CD14-positive monocyte (primary cell): ENCODE measurements at regions not wholly inside any gene's neighbourhood (a gene's known extent, or its start where the extent isn't known, plus 50 kb on each side); places are given as distances from the start of the nearest gene placed in this dataset.

Experiments
- DNase-seq, 3 donors: peaks; one replicate each; pipeline ENCODE4 v3.0.0-alpha.2; 2011 to 2022
- H2AFZ ChIP-seq: 2 replicates; pipeline ENCODE4 v1.6.0; 2012; ENCODE audit warnings: mild to moderate bottlenecking, low read depth, low read length, inconsistent platforms; ENCODE audit not compliant: insufficient read depth, poor library complexity, severe bottlenecking
- H3K27ac ChIP-seq, 2 donors: 1 replicate in 1 of 2; 2 replicates in 1 of 2; pipeline ENCODE4 v1.5.1; 2012 to 2013; ENCODE audit warnings: low read length in 2 of 2, control low read depth in 1 of 2, inconsistent platforms in 1 of 2, low read depth in 1 of 2, mild to moderate bottlenecking in 1 of 2
- H3K27me3 ChIP-seq, 2 donors: one replicate each; pipeline versions ENCODE4 v1.6.0 to v1.6.1; 2011 to 2013; ENCODE audit warnings: low read length in 2 of 2; ENCODE audit not compliant: control insufficient read depth in 2 of 2, insufficient read depth in 2 of 2
- H3K36me3 ChIP-seq, 2 donors: replicated peaks in 1 of 2; 1 replicate in 1 of 2; 2 replicates in 1 of 2; pipeline versions ENCODE4 v1.5.1 to v1.6.1; 2012 to 2013; ENCODE audit warnings: low read length in 2 of 2, control low read depth in 1 of 2, inconsistent platforms in 1 of 2, mild to moderate bottlenecking in 1 of 2; ENCODE audit not compliant: insufficient read depth in 2 of 2, control insufficient read depth in 1 of 2
- H3K4me1 ChIP-seq, 2 donors: 1 replicate in 1 of 2; 2 replicates in 1 of 2; pipeline versions ENCODE4 v1.5.1 to v1.6.1; 2012 to 2013; ENCODE audit warnings: low read length in 2 of 2, control low read depth in 1 of 2, inconsistent platforms in 1 of 2, mild to moderate bottlenecking in 1 of 2, moderate library complexity in 1 of 2; ENCODE audit not compliant: insufficient read depth in 2 of 2, control insufficient read depth in 1 of 2
- H3K4me2 ChIP-seq: replicated peaks from 2 replicates; pipeline ENCODE3; 2012; ENCODE audit warnings: low read length, moderate library complexity, mild to moderate bottlenecking; ENCODE audit not compliant: poor library complexity, severe bottlenecking; ENCODE audit errors: extremely low read depth
- H3K4me3 ChIP-seq, 3 experiments: fragments of 200-600 bp in 1 of 3; sonication (generic) in 1 of 3; replicated peaks in 1 of 3; 1 replicate in 2 of 3; 2 replicates in 1 of 3; pipeline ENCODE4 v1.5.1; 2011 to 2013; ENCODE audit warnings: low read length in 3 of 3, mild to moderate bottlenecking in 3 of 3, control low read depth in 2 of 3, low read depth in 2 of 3, inconsistent platforms in 1 of 3, moderate library complexity in 1 of 3
- H3K79me2 ChIP-seq: 2 replicates; pipeline ENCODE4 v1.6.0; 2012; ENCODE audit warnings: mild to moderate bottlenecking, control low read depth, inconsistent platforms, low read length, moderate library complexity; ENCODE audit not compliant: insufficient read depth
- H3K9ac ChIP-seq: 2 replicates; pipeline ENCODE4 v1.6.0; 2017; ENCODE audit warnings: low read length, mild to moderate bottlenecking; ENCODE audit not compliant: insufficient read depth, poor library complexity, severe bottlenecking
- H3K9me3 ChIP-seq, 2 donors: replicated peaks in 1 of 2; 1 replicate in 1 of 2; 2 replicates in 1 of 2; pipeline versions ENCODE4 v1.5.1 to v1.6.1; 2012 to 2013; ENCODE audit warnings: low read length in 2 of 2, control low read depth in 1 of 2; ENCODE audit not compliant: control insufficient read depth in 1 of 2, insufficient read depth in 1 of 2
- H4K20me1 ChIP-seq: 2 replicates; pipeline ENCODE4 v1.6.0; 2012; ENCODE audit warnings: mild to moderate bottlenecking, low read length, control low read depth, moderate library complexity; ENCODE audit not compliant: insufficient read depth
- H3K27ac Mint-ChIP-seq, 7 donors: one replicate each; pipeline ENCODE4 v1.8.0; 2020; ENCODE audit warnings: mild to moderate bottlenecking in 7 of 7, mixed read lengths in 7 of 7, moderate library complexity in 6 of 7, inconsistent platforms in 2 of 7
- H3K27me3 Mint-ChIP-seq, 3 donors: one replicate each; pipeline ENCODE4 v1.8.0; 2021 to 2022; ENCODE audit warnings: low read depth in 3 of 3, mild to moderate bottlenecking in 3 of 3, mixed read lengths in 3 of 3, moderate library complexity in 3 of 3, inconsistent platforms in 1 of 3
- H3K36me3 Mint-ChIP-seq, 2 donors: one replicate each; pipeline ENCODE4 v1.8.0; 2020; ENCODE audit warnings: mixed read lengths in 2 of 2, inconsistent platforms in 1 of 2, mild to moderate bottlenecking in 1 of 2
- H3K4me1 Mint-ChIP-seq: one replicate; pipeline ENCODE4 v1.8.0; 2020; ENCODE audit warnings: mild to moderate bottlenecking, mixed read lengths
- H3K4me3 Mint-ChIP-seq, 2 donors: one replicate each; pipeline ENCODE4 v1.8.0; 2020; ENCODE audit warnings: mild to moderate bottlenecking in 2 of 2, mixed read lengths in 2 of 2, moderate library complexity in 1 of 2
- H3K9me3 Mint-ChIP-seq, 7 donors: one replicate each; pipeline ENCODE4 v1.8.0; 2020 to 2022; ENCODE audit warnings: mixed read lengths in 7 of 7, mild to moderate bottlenecking in 6 of 7, moderate library complexity in 6 of 7, inconsistent platforms in 2 of 7
- WGBS: methylation state at CpG from one replicate; pipeline ENCODE4 v1.1.5; 2013; ENCODE audit warnings: missing lambda C conversion rate; ENCODE audit not compliant: insufficient coverage; 5-methylcytosine and 5-hydroxymethylcytosine counted together
- intact Hi-C, 2 donors: fragments of 100-400 bp; cut with micrococcal nuclease; formaldehyde crosslinking; loops; one replicate each; pipeline versions ENCODE4 v1.15.0 to v1.15.1; 2023
- TF ChIP-seq, protein P1 (sequence below): fragments of 200-600 bp; IDR thresholded peaks from one replicate; pipeline ENCODE4 v1.8.0; 2022; ENCODE audit warnings: antibody characterized with exemption, mild to moderate bottlenecking

DNA sequence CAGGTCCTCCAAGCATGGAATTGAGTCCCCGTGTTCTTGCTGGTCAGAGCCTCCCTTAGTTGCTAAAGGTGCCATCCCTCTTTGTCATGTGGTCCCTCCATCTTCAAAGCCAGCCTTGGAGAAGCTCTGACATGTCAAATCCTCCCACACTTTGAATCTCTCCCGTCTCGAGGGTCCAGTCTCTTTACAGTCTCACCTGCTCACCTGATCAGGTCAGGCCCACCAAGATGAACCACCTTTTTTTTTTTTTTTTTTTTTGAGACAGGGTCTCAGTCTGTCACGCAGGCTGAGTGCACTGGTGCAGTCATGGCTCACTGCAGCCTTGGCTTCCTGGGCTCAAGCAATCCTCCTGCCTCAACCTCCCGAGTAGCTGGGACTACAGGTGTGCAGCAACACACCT is 100.3 kb upstream of the PRR5 start:
- intact Hi-C loops, result loop anchor here in 1 of 2 donors (10.0 kb wide), 1 partner anchor 97 kb away; no protein-coding TSS in a partner anchor
- Histone ChIP-seq H3K9ac (no peak overlapping the region), H3K9me3 (no peaks in the 10 kb centered on the region), H3K4me3 (no peak overlapping the region), H3K27ac (no peak overlapping the region), H3K36me3 (no peaks in the 10 kb centered on the region), H3K27me3 (peaks cover 0 to 2% of the 10 kb centered on the region in 2 donors), H3K4me1 (peaks cover 45 to 57% of the 10 kb centered on the region in 2 donors), H4K20me1 (no peaks in the 10 kb centered on the region), H3K4me2 (no peak overlapping the region), H2AFZ (no peak overlapping the region), H3K79me2 (no peaks in the 10 kb centered on the region)
- Mint-ChIP-seq H3K27me3 (peaks cover 9 to 15% (median 11%) of the 10 kb centered on the region in 3 donors), H3K4me1 (peaks cover 48% of the 10 kb centered on the region), H3K27ac (no peak overlapping the region), H3K9me3 (peaks cover 0 to 5% (median 0%) of the 10 kb centered on the region in 7 donors), H3K4me3 (no peak overlapping the region), H3K36me3 (no peaks in the 10 kb centered on the region)
- no peak for DNase-seq
- TF ChIP-seq, protein P1, sequence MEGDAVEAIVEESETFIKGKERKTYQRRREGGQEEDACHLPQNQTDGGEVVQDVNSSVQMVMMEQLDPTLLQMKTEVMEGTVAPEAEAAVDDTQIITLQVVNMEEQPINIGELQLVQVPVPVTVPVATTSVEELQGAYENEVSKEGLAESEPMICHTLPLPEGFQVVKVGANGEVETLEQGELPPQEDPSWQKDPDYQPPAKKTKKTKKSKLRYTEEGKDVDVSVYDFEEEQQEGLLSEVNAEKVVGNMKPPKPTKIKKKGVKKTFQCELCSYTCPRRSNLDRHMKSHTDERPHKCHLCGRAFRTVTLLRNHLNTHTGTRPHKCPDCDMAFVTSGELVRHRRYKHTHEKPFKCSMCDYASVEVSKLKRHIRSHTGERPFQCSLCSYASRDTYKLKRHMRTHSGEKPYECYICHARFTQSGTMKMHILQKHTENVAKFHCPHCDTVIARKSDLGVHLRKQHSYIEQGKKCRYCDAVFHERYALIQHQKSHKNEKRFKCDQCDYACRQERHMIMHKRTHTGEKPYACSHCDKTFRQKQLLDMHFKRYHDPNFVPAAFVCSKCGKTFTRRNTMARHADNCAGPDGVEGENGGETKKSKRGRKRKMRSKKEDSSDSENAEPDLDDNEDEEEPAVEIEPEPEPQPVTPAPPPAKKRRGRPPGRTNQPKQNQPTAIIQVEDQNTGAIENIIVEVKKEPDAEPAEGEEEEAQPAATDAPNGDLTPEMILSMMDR, result no peak
- 90% methylated on average over 2 of the region's 5 CpGs for WGBS

DNA sequence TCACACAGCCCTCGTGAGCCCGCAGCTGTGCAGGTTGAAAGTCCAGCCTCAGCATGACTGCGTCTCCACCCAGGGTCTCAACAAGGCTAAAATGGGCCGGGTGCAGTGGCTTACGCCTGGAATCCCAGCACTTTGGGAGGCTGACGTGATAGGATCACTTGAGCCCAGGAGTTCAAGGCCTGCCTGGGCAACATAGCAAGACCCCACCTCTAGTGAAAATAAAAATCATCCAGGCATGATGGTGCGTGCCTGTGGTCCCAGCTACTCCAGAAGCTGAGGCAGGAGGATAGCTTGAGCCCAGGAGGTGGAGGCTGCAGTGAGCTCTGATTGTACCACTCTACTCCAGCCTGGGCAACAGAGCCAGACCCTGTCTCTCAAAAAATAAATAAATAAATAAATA is 100.8 kb upstream of the PRR5 start:
- intact Hi-C loops, result loop anchor here in 1 of 2 donors (10.0 kb wide), 1 partner anchor 96 kb away; no protein-coding TSS in a partner anchor
- peak overlapping the region in 1 of 7 donors; percentile 5 for H3K27ac Mint-ChIP-seq
- peaks cover 48% of the 10 kb centered on the region for H3K4me1 Mint-ChIP-seq
- H3K36me3 Mint-ChIP-seq, result no peaks in the 10 kb centered on the region
- H3K27me3 Mint-ChIP-seq, result peaks cover 13 to 19% (median 16%) of the 10 kb centered on the region in 3 donors
- H3K36me3 ChIP-seq, result no peaks in the 10 kb centered on the region
- TF ChIP-seq, protein P1, result no peak
- no peak overlapping the region for H3K27ac ChIP-seq
- no peaks in the 10 kb centered on the region for H3K9me3 ChIP-seq
- no peak for DNase-seq
- H3K4me3 Mint-ChIP-seq, result no peak overlapping the region
- no peak overlapping the region for H3K9ac ChIP-seq
- no peaks in the 10 kb centered on the region for H4K20me1 ChIP-seq
- peaks cover 0 to 6% of the 10 kb centered on the region in 2 donors for H3K27me3 ChIP-seq
- no peak overlapping the region for H3K4me3 ChIP-seq
- no peak overlapping the region for H2AFZ ChIP-seq
- 96% methylated on average over 6 of the region's 7 CpGs for WGBS
- H3K4me2 ChIP-seq, result no peak overlapping the region
- H3K9me3 Mint-ChIP-seq, result peaks cover 0 to 5% (median 0%) of the 10 kb centered on the region in 7 donors
- peaks cover 41 to 52% of the 10 kb centered on the region in 2 donors for H3K4me1 ChIP-seq
- no peaks in the 10 kb centered on the region for H3K79me2 ChIP-seq
